Retinal pigment epithelial cell (primary cell): ENCODE measurements at regions not wholly inside any gene's neighbourhood (a gene's known extent, or its start where the extent isn't known, plus 50 kb on each side); places are given as distances from the start of the nearest gene placed in this dataset.
"Not testable (repeated sequence)": the region's sequence is repeated elsewhere in the genome, so short reads cannot be mapped to it uniquely, and the experiment has no call there.

ENCODE experiments used
- DNase-seq: peaks from one replicate; pipeline ENCODE4 v3.0.0-alpha.2; 2010; ENCODE audit warnings: low read depth
- H3K4me3 ChIP-seq: 2 replicates; pipeline ENCODE4 v1.5.1; 2011; ENCODE audit warnings: mild to moderate bottlenecking, low read length, control low read depth, moderate library complexity
- CTCF ChIP-seq: conservative IDR thresholded peaks from 2 replicates; pipeline ENCODE4 v1.5.1; 2011; ENCODE audit warnings: low read depth, low read length, control low read depth, inconsistent platforms

- H3K4me3 ChIP-seq = no peak overlapping the region
- no peak for TF ChIP-seq CTCF
- no peak for DNase-seq
Observed at GRCh38 chr2:236834284-236834683, 251.4 kb upstream of the COPS8 start.

GRCh38 chr2:236835307-236836024 lies 250.2 kb upstream of the COPS8 start:
- DNase-seq = no peak
- no peak for TF ChIP-seq CTCF
- no peak overlapping the region for H3K4me3 ChIP-seq

GRCh38 chr2:236836028-236836427 lies 249.7 kb upstream of the COPS8 start:
- not testable (repeated sequence) for DNase-seq, H3K4me3 ChIP-seq

- no peak for DNase-seq
- H3K4me3 ChIP-seq = no peak overlapping the region
- TF ChIP-seq CTCF = no peak
Observed at GRCh38 chr2:236840215-236840614, 245.5 kb upstream of the COPS8 start.

GRCh38 chr2:236840857-236841256 lies 244.8 kb upstream of the COPS8 start:
- no peak for TF ChIP-seq CTCF
- no peak for DNase-seq
- no peak overlapping the region for H3K4me3 ChIP-seq

- H3K4me3 ChIP-seq = no peak overlapping the region
- DNase-seq = no peak
- no peak for TF ChIP-seq CTCF
Observed at GRCh38 chr2:236841389-236841788, 244.3 kb upstream of the COPS8 start.

GRCh38 chr2:236843161-236843968 lies 242.3 kb upstream of the COPS8 start:
- no peak for TF ChIP-seq CTCF
- no peak for DNase-seq
- H3K4me3 ChIP-seq = no peak overlapping the region
